OCI-LY3 (cell line): ENCODE measurements at regions not wholly inside any gene's neighbourhood (a gene's known extent, or its start where the extent isn't known, plus 50 kb on each side); places are given as distances from the start of the nearest gene placed in this dataset.

Source experiments
- EZH2phosphoT487 ChIP-seq: fragments of 200-600 bp; shearing (Covaris generic); IDR thresholded peaks from 2 replicates; pipeline ENCODE4 v1.6.1; 2018; ENCODE audit warnings: antibody characterized with exemption, mixed run types, low read depth
- TF ChIP-seq, protein P1 (sequence below): fragments of 200-600, 300-600 bp; sonication (generic); IDR thresholded peaks from 2 replicates; pipeline ENCODE4 v1.5.1; 2014; ENCODE audit warnings: antibody characterized with exemption, low read length, low read depth

DNA sequence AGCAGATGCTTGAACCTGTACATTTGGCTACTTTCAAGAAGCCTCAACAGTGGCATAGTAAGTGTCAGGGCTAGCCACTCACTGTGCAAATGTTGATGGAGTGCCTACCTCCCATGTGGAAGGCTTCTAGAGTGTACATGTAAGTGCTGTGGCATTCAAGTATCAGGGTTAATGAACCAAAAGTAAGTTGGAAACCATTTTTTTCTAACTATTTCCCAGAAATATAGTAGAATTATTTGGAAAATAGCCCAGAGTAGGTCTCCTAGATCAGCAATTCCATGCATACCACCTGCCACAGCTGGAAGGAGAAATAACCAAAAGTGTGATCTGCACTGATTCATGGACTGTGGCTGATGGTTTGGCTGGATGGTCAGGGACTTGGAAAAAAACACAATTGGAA is 53.3 kb downstream of the FOXD1 start:
- TF ChIP-seq, protein P1, sequence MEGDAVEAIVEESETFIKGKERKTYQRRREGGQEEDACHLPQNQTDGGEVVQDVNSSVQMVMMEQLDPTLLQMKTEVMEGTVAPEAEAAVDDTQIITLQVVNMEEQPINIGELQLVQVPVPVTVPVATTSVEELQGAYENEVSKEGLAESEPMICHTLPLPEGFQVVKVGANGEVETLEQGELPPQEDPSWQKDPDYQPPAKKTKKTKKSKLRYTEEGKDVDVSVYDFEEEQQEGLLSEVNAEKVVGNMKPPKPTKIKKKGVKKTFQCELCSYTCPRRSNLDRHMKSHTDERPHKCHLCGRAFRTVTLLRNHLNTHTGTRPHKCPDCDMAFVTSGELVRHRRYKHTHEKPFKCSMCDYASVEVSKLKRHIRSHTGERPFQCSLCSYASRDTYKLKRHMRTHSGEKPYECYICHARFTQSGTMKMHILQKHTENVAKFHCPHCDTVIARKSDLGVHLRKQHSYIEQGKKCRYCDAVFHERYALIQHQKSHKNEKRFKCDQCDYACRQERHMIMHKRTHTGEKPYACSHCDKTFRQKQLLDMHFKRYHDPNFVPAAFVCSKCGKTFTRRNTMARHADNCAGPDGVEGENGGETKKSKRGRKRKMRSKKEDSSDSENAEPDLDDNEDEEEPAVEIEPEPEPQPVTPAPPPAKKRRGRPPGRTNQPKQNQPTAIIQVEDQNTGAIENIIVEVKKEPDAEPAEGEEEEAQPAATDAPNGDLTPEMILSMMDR, result no peak
- no peak for TF ChIP-seq EZH2phosphoT487
